GM12872 (cell line): ENCODE measurements at regions not wholly inside any gene's neighbourhood (a gene's known extent, or its start where the extent isn't known, plus 50 kb on each side); places are given as distances from the start of the nearest gene placed in this dataset.

ENCODE experiments used
- TF ChIP-seq, protein P1 (sequence below): IDR thresholded peaks from 3 replicates; pipeline ENCODE4 v1.5.1; 2011; ENCODE audit warnings: low read depth, mild to moderate bottlenecking, low read length, moderate library complexity; ENCODE audit not compliant: insufficient read depth

DNA sequence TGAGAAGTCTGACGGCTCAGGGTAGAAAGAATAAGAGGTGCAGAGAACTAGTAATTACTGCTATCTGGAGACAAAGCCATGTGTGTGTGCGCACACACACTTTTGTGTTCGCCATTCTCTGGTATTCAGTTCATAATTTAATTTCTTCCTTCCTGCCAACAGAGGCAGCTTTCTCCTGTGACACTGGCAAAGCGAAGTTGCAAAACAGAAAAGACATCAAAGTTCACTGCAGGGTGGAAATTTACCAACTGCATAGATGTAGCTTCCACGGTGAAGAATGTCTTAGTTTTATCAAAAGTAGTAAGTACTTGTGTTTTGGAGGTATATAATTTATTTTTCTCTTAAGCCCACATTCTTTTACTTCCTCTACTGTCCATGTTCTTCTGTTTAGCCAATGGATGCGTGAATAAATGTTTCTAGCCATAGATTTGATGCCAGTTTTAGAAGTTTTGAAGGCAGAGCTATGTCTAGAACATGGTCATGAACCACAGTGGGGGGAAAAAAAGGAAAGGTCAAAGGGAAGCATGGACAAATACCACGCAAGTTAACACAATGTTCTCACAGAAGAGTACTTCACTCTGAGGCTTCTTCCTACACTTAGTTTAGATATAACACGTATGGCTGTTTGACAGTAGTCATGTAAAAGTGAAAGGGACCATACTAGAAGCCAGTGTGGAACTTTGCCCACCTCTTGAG is 536.5 kb upstream of the GRIA1 start:
- TF ChIP-seq, protein P1, sequence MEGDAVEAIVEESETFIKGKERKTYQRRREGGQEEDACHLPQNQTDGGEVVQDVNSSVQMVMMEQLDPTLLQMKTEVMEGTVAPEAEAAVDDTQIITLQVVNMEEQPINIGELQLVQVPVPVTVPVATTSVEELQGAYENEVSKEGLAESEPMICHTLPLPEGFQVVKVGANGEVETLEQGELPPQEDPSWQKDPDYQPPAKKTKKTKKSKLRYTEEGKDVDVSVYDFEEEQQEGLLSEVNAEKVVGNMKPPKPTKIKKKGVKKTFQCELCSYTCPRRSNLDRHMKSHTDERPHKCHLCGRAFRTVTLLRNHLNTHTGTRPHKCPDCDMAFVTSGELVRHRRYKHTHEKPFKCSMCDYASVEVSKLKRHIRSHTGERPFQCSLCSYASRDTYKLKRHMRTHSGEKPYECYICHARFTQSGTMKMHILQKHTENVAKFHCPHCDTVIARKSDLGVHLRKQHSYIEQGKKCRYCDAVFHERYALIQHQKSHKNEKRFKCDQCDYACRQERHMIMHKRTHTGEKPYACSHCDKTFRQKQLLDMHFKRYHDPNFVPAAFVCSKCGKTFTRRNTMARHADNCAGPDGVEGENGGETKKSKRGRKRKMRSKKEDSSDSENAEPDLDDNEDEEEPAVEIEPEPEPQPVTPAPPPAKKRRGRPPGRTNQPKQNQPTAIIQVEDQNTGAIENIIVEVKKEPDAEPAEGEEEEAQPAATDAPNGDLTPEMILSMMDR = no peak

DNA sequence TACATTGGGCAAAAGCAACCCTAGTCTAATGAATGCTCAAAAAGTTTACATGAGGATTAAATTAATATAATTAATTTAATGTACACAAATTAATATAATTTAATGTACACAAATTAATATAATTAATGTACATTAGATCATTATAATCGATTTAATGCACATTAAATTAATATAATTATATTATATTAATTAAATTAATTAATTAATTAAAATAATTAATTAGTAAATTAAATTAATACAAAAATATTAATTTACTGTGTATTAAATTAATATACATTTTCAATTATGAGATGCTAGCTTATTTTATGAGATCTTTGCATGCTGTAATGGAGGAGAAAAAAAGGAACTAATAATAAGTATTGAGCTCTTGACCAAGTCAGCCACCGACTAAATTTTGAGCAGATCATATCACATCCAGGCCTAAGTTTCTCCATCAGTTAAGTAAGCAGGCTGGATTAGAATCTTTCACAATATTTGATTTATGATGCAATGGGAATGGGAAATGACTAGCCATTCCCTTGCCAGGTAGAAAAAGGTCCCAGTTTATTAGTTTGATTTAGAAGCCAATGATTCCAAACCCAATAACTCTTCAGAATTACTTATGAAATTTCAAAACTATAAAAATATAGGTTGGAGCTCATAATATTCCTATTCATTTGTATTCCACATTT is 533.4 kb upstream of the GRIA1 start:
- TF ChIP-seq, protein P1 = no peak

DNA sequence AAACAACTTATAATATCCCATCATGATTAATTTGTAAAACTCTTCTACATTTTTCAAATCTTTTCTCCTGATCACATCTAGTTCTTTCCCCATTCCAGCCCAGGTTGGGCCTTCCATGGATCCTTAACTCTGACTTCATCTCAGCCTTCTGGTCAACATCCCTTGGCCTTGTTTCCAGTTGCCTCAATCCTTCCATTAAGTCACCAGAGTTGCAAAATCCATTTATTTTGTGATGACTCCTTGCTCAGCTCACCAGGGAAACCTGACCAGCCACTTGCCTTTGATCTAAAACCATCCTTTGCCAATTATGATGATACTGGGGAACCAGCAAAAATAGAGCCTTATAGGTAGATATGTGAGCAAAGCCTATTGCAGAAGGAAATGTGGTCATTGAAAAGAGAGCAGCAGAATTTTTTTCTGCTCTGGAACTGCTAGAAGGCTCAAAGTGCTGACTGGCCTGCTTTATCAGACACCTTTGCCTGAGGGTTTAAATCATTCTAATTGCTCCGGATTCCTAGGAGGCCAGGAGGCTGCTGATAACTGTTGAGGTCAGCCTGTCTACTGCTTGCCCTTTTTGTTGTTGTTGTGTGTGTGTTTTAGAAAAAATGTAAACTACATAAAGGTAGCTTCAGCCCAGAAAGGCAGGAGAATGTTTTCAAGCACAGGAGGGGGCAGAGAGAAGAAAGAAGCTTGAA is 512.2 kb upstream of the GRIA1 start:
- TF ChIP-seq, protein P1 = no peak

DNA sequence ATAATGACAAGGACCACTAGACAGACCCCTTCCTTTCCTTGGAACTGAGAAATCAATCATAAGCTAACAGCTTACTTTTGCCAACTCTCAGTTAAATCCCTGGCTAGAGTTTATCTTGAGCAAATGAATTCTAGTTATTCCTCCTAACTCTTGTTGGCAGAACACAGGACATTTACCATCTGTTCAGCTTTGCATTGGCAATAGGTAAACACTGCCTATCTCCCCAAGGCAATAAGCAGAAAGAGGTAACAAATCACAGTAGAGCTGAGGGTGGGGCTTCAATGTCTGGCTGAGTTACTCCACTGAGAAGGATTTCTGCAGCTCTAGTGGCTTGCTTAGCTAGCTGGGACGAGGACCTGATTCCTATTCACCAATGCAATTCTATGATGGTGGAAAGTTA is 503.3 kb upstream of the GRIA1 start:
- TF ChIP-seq, protein P1 = no peak

DNA sequence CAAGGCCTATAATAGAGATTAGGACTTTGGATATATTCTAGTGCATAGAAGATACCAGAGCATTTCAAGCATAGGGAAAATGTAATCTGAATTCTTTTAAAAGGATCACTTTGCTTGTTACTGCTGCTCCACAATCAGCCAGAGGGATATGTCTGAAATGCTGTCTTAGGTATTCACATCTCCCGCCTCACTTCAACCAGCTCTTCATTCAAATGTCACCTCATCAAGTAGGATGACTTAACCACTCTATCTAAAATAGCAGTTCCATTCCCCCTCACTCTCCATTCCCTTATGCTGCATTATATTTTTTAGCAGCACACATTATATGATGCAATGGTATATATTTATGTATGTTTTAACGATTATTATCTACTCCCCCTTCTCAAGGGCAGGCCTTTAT is 500.3 kb upstream of the GRIA1 start:
- TF ChIP-seq, protein P1 = no peak

DNA sequence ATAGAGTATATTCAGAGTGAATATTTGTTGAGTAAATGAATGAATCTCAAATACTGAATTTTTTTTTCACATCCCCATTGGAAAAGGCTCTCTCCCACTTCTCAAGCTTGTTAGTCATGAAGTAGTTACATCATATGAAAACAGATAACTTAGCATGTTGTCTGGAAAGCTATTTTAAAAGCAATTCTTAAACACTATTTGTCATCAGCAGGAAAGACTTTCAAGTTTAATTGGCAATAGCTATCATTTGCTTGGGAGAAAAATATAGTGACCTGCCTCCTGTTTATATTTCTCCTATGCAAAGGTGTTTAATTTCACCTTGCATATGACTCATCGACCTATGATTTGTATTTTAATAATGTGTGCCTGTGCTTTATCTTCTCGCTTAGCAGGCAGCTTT is 499.8 kb upstream of the GRIA1 start:
- TF ChIP-seq, protein P1 = no peak

DNA sequence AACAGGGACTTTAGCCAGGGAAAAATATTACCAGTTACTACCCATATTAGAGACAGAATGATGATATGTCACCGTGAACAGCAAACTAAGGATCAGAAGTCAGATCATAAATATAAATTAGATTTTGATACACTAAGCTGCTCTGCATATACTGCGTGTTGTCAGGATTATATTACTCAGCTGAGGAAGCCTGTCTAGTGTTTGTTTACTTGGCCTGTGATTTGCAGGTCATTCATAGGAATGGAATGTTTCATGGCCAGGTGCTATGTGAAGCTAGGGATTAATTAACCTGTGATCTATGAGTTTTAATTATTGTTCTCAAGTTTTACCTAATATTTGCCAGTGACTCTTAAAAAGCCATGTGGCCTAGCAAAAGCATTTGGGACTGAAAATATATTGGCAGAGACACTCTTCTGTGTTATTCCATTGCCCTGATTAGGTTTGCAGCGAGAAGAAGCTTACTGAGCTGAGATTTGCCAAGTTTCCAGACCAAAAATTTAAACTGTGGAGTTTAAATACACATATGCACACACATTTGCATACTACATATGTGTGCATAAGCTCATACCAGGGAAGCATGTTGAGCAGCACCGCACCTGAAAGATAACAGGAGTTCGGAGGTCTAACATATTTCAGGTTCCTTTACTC is 496.3 kb upstream of the GRIA1 start:
- TF ChIP-seq, protein P1 = no peak
